ENCODE measurements at regions not wholly inside any gene's neighbourhood (a gene's known extent, or its start where the extent isn't known, plus 50 kb on each side); places are given as distances from the start of the nearest gene placed in this dataset.

DNA sequence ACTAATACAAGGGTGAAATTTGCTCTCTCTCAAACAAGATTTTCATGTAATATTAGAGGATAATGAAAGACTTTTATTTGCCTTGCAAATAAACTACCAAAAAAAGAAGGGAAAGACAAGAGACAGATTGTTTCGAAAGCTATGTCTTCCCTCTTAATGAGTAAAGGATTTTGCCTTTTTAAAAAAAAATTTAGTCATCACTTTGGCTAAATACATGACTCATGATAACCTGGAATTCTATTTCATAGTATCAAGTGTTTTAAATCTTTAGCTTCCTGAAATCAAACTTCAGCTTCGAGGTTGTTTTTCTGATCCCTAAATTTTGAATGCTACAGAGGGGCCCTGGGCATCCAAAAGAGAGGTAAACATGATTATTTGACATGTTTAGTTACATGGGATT lies 144.4 kb downstream of the CCDC59 start:
- TF ChIP-seq CTCF (IDR thresholded peaks at IDR 0.05) (no peak), SIN3A (IDR thresholded peaks at IDR 0.05; ENCODE audit: borderline replicate concordance, insufficient read depth, low read depth, low read length) (no peak), POLR2AphosphoS5 (IDR thresholded peaks at IDR 0.05; ENCODE audit: low read depth, low read length) (no peak)
